ENCODE measurements at regions not wholly inside any gene's neighbourhood (a gene's known extent, or its start where the extent isn't known, plus 50 kb on each side); places are given as distances from the start of the nearest gene placed in this dataset.
A peak's percentile ranks its signal among the peaks of the same experiment; 100 is the strongest.
"Not testable (repeated sequence)": the region's sequence is repeated elsewhere in the genome, so short reads cannot be mapped to it uniquely, and the experiment has no call there.

DNA sequence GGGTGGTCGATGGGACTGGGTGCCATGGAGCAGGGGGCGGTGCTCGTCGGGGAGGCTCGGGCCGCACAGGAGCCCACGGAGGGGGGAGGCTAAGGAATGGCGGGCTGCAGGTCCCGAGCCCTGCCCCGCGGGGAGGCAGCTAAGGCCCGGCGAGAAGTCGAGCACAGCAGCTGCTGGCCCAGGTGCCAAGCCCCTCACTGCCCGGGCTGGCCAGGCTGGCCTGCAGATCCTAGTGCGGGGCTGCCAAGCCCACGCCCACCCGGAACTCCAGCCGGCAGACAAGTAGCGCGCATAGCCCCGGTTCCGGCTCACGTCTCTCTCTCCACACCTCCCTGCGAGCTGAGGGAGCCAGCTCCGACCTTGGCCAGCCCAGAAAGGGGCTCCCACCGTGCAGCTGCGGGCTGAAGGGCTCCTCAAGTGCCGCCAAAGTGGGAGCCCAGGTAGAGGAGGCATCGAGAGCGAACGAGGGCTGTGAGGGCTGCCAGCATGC lies 163.4 kb upstream of the OSBPL11 start:
- not testable (repeated sequence) for H3K4me3 Mint-ChIP-seq; H3K9me3 Mint-ChIP-seq; ATAC-seq; H3K4me1 Mint-ChIP-seq (ENCODE audit: low read depth); DNase-seq; H3K36me3 Mint-ChIP-seq (ENCODE audit: insufficient read depth)
- H3K27me3 Mint-ChIP-seq (ENCODE audit: low read depth) = peaks cover 15% of the 10 kb centered on the region

DNA sequence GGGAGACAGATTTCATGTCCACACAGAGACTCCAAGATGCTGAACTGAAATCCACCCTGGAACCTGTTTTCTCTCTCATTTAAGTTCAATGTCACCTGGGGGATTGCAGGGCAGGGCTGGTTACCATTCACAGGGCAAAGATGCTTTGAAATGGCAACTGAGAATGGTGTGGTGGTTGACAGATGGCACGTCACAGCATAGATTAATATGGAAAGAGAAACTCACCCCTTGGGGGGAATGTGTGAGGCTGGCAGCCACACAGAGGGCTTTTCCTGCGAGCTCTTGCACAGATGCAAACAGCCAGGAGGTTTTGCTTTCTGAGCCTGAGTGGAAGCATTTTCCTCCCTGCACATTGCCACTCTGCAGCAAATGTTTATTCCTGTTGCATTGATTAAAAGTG lies 167.3 kb upstream of the OSBPL11 start:
- H3K4me1 Mint-ChIP-seq (ENCODE audit: low read depth); H3K36me3 Mint-ChIP-seq (ENCODE audit: insufficient read depth); ATAC-seq; H3K4me3 Mint-ChIP-seq; H3K9me3 Mint-ChIP-seq; DNase-seq: not testable (repeated sequence)
- H3K27me3 Mint-ChIP-seq (ENCODE audit: low read depth) = peaks cover 41% of the 10 kb centered on the region

DNA sequence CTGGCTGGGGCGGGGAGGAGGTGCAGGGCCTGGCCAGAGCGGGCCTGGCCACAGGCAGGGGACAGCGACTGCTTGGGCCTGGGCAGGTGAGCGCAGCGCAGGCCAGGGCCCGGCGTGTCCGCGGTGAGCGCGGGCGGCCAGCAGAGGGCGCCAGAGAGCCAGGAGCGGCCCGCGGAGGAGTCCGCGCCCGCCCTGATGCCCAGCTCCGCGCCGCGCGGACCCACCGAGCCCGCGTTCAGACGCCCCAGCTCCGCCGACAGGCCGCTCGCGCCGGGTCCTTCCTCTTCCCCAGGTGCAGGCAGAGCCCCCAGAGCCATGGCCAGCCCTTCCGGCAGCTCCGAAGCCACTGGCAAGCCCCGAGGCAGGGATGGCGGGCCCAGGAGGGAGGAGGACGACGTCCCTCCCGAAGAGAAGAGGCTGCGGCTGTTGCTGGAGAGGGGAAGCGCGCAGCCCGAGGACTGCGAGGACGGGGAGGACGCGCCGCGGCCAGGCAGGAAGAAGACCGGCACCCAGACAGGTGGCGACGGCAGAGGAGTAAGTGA lies 171.1 kb upstream of the OSBPL11 start:
- peak; percentile 63 to 66 for ATAC-seq
- DNase-seq = peak; percentile 59
- peak overlapping the region; percentile 71 for H3K4me3 Mint-ChIP-seq
- peaks cover 41% of the 10 kb centered on the region for H3K27me3 Mint-ChIP-seq (ENCODE audit: low read depth)
- H3K9me3 Mint-ChIP-seq; H3K4me1 Mint-ChIP-seq (ENCODE audit: low read depth); H3K36me3 Mint-ChIP-seq (ENCODE audit: insufficient read depth): not testable (repeated sequence)

DNA sequence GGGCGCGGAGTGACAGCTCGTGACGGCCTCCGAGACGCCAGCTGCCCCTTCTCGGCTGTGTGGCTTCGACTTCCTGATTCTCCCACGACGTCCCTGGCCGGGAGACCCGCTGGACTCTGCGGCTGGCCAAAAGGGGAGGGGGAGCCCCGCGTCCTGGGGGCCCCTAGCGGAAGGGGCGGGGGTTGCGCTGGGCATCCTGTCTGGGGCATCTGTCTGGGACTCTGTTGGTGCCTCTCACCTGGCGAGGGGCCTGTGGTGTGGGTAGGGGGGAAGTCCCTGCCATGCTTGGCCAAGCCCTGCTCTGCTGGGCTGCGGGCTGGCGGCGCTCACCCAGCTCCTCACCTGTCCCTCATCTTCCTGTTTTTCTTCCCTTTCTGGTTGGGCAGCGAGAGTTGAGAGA lies 171.6 kb upstream of the OSBPL11 start:
- not testable (repeated sequence) for H3K36me3 Mint-ChIP-seq (ENCODE audit: insufficient read depth); DNase-seq; ATAC-seq; H3K4me1 Mint-ChIP-seq (ENCODE audit: low read depth); H3K9me3 Mint-ChIP-seq
- peak overlapping the region; percentile 75 for H3K4me3 Mint-ChIP-seq
- peaks cover 37% of the 10 kb centered on the region for H3K27me3 Mint-ChIP-seq (ENCODE audit: low read depth)

DNA sequence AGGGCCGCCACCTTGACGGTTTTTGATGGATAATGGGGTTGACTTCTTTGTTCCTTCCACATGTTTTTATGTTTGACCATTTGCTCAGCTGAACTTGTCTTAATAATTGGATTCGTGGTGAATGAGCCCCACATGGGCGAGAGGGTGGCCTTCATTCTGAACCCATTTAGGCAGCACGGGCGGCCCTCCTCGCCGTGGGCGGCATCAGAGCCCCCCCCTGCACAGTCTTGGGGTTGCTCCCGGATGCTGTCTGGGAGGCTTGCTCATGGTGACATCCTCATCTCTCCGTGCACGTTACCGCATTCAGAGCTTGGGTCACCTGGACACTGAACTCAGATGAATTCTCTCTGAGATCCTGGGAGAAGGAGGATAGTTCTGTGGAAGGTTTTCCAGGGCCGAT lies 172.3 kb upstream of the OSBPL11 start:
- DNase-seq = no peak
- H3K4me1 Mint-ChIP-seq (ENCODE audit: low read depth) = peaks cover 5% of the 10 kb centered on the region
- ATAC-seq = no peak
- H3K9me3 Mint-ChIP-seq = no peaks in the 10 kb centered on the region
- peak overlapping the region; percentile 75 for H3K4me3 Mint-ChIP-seq
- H3K36me3 Mint-ChIP-seq (ENCODE audit: insufficient read depth) = no peaks in the 10 kb centered on the region
- peaks cover 31% of the 10 kb centered on the region for H3K27me3 Mint-ChIP-seq (ENCODE audit: low read depth)

DNA sequence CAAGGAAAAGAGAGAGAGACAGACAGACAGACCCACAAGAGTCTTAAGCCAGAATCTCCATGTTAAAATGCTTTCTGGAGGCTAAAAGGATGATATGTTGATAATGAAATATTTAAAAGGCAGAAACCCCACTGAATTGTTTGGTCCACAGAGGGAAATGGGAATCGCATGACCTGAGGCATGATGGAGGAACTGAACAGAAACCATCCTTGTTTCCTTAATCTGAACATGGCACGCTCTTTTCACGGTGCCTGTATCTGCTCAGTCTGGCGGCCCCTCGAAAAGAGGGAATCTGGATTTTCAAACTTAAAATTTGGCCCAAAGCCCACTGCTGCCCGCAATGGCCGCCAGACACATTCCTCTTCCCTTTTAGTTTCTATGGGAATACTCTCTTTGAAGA lies 173.5 kb upstream of the OSBPL11 start:
- peaks cover 28% of the 10 kb centered on the region for H3K27me3 Mint-ChIP-seq (ENCODE audit: low read depth)
- not testable (repeated sequence) for DNase-seq; H3K4me3 Mint-ChIP-seq; ATAC-seq; H3K36me3 Mint-ChIP-seq (ENCODE audit: insufficient read depth); H3K4me1 Mint-ChIP-seq (ENCODE audit: low read depth); H3K9me3 Mint-ChIP-seq

DNA sequence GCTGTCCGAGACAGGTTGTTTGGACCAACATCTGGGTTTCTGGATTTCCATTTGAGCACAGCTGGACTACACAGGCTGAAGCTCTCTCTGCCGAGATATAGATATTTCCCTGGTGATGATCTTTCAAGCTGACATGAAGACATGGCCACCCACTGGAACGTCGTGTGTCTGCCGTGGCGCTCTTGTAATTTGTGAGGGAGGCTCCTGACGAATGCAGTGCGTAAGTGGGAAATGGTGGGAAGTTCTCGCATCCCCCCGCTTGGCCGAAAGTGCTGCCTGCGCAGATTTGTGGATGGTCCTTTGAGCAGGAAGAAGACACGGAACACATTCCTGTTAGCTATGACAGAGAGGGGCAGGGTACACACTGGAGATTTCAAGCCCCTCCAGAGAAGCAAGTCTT lies 176.2 kb upstream of the OSBPL11 start:
- DNase-seq; H3K36me3 Mint-ChIP-seq (ENCODE audit: insufficient read depth); H3K27me3 Mint-ChIP-seq (ENCODE audit: low read depth); H3K4me3 Mint-ChIP-seq; H3K9me3 Mint-ChIP-seq; H3K4me1 Mint-ChIP-seq (ENCODE audit: low read depth); ATAC-seq: not testable (repeated sequence)

DNA sequence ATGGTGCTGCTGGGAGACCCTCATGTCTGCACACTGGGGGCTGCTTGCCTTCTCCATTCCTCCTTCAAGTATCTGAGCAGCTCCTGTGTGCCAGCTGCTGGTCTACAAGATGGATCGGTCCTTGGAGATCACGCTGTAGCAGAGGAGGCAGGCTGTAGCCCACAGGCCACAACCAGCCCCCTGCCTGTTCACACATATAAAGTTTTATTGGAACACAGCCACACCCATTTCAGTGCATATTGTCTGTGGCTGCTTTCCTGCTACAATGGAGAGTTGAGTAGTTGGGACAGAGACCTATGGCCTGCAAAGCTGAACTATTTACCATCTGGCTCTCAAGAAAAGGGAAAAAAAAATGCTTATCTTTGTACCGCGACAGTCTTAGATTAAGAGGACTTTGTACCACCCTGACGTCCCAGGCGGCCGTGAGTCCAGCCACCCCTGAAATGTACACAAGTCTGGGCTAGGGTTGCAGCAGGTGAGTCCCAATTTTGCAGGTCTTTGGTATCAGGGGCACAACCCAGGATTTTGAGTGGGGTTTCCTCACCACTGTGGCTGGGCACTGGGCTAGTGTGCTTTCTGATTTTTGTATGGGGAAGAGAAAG lies 179.2 kb upstream of the OSBPL11 start:
- H3K27me3 Mint-ChIP-seq (ENCODE audit: low read depth); H3K4me1 Mint-ChIP-seq (ENCODE audit: low read depth); DNase-seq; ATAC-seq; H3K4me3 Mint-ChIP-seq; H3K36me3 Mint-ChIP-seq (ENCODE audit: insufficient read depth); H3K9me3 Mint-ChIP-seq: not testable (repeated sequence)

DNA sequence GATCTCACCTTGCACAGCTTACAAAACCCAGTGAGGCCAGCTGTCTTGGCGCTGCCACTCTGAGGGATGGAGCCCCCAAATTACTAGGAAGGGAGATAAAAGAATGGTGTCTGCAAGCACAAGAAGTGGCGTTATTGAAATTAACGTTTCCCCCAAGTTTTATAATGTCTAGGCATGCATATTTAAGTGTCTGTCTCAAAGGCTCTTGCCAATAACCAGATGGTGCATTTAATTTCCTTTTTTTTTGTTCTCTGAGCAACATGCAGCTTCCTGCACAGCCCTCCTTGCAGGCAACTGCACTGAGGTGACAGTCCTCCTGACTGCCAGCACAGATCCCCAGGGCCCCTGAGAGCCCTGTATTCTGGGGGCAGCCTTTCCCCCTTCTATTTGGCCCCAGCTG lies 179.8 kb upstream of the OSBPL11 start:
- H3K36me3 Mint-ChIP-seq (ENCODE audit: insufficient read depth); DNase-seq; H3K4me1 Mint-ChIP-seq (ENCODE audit: low read depth); H3K9me3 Mint-ChIP-seq; H3K4me3 Mint-ChIP-seq; H3K27me3 Mint-ChIP-seq (ENCODE audit: low read depth); ATAC-seq: not testable (repeated sequence)

DNA sequence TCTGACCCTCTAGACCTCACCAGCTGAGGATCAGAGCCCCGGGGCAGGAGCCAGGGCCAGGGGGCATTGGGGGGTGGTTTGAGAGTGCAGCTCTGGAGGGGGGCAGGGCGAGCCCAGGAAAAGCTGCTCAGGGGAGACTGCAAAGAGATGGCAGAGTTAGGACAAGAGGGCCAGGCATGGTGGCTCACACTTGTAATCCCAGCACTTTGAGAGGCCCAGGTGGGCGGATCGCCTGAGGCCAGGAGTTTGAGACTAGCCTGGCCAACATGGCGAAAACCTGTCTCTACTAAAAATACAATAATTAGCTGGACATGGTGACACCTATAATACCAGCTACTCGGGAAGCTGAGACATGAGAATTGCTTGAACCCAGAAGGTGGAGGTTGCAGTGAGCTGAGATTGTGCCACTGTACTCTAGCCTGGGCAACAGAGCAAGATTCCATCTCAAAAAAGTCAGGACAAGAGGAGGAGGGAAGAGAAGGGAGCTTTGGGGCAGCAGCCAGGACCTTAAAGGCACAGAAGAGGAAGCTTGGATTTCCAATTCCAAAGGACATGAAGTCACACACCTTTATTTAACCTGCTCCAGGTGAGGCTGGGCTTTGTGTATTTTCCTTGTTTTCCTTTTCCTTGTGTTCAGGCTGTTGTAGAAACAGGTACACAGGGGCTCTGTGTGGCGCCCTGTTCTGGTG lies 180.5 kb upstream of the OSBPL11 start:
- not testable (repeated sequence) for ATAC-seq; H3K4me3 Mint-ChIP-seq; H3K4me1 Mint-ChIP-seq (ENCODE audit: low read depth); DNase-seq; H3K27me3 Mint-ChIP-seq (ENCODE audit: low read depth); H3K9me3 Mint-ChIP-seq; H3K36me3 Mint-ChIP-seq (ENCODE audit: insufficient read depth)

DNA sequence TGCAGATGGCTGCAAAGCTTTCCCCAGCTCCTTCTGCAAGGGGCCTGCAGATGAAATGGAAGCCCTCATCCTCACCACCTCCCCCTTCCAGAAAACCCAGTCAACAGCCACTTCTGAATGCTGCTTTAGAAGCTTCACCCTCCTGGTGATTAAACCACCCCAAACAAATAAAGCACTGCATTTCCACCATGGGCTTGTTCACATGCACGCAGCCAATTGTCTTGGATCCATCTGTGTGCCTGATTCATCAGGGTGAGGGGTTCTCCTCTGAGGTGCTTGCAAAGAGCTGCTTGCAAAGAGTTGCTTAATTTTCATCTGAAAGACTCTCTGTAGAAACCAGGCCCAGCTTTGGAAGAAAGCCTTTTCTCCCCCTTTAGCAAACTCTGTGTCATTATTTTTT lies 184.0 kb upstream of the OSBPL11 start:
- H3K36me3 Mint-ChIP-seq (ENCODE audit: insufficient read depth); H3K27me3 Mint-ChIP-seq (ENCODE audit: low read depth); DNase-seq; H3K9me3 Mint-ChIP-seq; ATAC-seq; H3K4me1 Mint-ChIP-seq (ENCODE audit: low read depth); H3K4me3 Mint-ChIP-seq: not testable (repeated sequence)

DNA sequence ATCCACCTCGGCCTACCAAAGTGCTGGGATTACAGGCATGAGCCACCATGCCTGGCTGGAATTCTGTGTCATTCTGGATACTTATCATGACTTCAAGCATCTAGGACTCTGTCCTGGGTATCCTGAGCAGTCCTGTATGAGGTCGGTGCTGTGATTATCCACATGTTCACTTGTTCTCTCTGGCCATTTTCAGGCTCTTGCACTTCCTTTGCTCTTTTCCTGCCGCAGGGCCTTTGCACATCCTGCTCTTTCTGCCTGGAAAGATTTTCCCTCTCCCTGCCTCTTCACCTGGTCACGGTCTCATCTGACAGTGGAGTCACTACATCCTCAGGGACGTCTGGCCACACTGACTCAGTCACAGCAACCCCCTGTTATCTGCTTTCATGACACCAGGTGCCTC lies 184.6 kb upstream of the OSBPL11 start:
- not testable (repeated sequence) for H3K36me3 Mint-ChIP-seq (ENCODE audit: insufficient read depth); DNase-seq; H3K9me3 Mint-ChIP-seq; H3K4me1 Mint-ChIP-seq (ENCODE audit: low read depth); H3K4me3 Mint-ChIP-seq; ATAC-seq; H3K27me3 Mint-ChIP-seq (ENCODE audit: low read depth)

DNA sequence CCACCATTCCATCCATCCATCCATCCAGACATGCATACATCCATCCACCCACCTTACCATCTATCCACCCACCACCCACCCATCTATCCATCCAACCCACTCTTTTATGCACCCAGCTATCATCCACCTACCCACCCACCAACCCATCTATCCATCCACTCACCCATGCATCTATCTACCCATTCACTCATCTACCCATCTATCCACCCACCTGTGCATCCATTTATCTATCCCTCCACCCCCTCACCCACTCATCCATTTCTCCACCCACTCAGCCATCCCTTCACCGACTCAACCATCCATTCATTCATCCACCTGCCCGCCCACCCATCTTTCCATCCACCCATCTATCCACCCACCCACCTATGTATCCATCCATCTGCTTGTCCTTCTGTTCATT lies 186.4 kb upstream of the OSBPL11 start:
- not testable (repeated sequence) for H3K4me1 Mint-ChIP-seq (ENCODE audit: low read depth); H3K4me3 Mint-ChIP-seq; H3K27me3 Mint-ChIP-seq (ENCODE audit: low read depth); H3K36me3 Mint-ChIP-seq (ENCODE audit: insufficient read depth); H3K9me3 Mint-ChIP-seq; DNase-seq; ATAC-seq

DNA sequence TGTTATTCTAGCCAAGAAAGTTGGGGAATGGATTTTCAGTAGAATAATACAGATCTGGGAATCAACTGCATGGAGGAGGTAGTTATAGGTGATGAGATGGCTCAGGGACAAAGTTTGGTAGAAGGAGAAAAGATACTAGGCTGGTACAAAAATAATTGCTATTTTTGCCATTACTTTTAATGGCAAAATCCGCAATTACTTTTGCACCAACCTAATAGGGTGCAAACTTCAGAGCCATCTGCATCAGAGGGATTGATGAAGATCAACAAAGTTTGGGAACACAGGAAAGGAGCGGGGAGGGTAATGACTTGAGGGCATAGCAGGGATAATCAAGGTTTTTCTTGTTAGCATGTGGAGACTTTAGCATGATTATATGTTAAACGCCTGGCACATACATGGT lies 178.7 kb upstream of the ROPN1B start:
- H3K9me3 Mint-ChIP-seq; H3K4me3 Mint-ChIP-seq; H3K36me3 Mint-ChIP-seq (ENCODE audit: insufficient read depth); H3K27me3 Mint-ChIP-seq (ENCODE audit: low read depth); DNase-seq; H3K4me1 Mint-ChIP-seq (ENCODE audit: low read depth); ATAC-seq: not testable (repeated sequence)

DNA sequence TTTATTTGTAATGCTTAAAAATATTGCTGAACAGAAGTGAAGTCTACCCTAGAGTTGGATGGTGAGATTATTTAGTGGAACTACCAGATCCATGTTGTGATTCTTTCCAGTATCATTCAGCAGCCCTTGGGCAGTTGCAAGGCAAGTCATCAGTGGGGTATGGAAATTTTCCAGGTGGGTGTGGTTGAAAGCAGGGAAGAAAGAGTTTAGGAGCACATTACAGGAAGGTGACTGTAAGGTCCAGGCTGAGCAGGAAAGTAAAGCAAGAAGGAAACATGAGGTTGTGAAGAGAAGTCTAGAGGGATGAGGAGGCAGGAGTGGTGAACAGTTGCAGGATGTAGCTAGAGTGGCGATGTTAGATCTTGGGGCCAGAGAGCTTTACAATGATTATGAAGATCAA lies 178.0 kb upstream of the ROPN1B start:
- not testable (repeated sequence) for H3K4me3 Mint-ChIP-seq; H3K9me3 Mint-ChIP-seq; H3K27me3 Mint-ChIP-seq (ENCODE audit: low read depth); DNase-seq; H3K4me1 Mint-ChIP-seq (ENCODE audit: low read depth); ATAC-seq; H3K36me3 Mint-ChIP-seq (ENCODE audit: insufficient read depth)
